Vagina (tissue), 2 donors: ENCODE measurements at regions not wholly inside any gene's neighbourhood (a gene's known extent, or its start where the extent isn't known, plus 50 kb on each side); places are given as distances from the start of the nearest gene placed in this dataset.

ENCODE experiments used
- CTCF ChIP-seq, 3 experiments: fragments of 450-650 bp in 2 of 3; fragments of 200-600 bp in 1 of 3; sonication (generic) in 1 of 3; IDR thresholded peaks; one replicate each; pipeline ENCODE4 v1.5.1; 2017 to 2019; ENCODE audit warnings: antibody characterized with exemption in 3 of 3, mild to moderate bottlenecking in 2 of 3, moderate library complexity in 2 of 3
- POLR2A ChIP-seq, 2 donors: fragments of 450-650 bp; IDR thresholded peaks; one replicate each; pipeline ENCODE4 v1.6.1; 2017; ENCODE audit warnings: antibody characterized with exemption in 2 of 2, mild to moderate bottlenecking in 2 of 2, moderate library complexity in 2 of 2
- POLR2AphosphoS5 ChIP-seq, 2 donors: sonication (generic); formaldehyde crosslinking; IDR thresholded peaks; one replicate each; pipeline ENCODE4 v1.9.0; 2017; ENCODE audit warnings: antibody characterized with exemption in 2 of 2, mild to moderate bottlenecking in 2 of 2, low read depth in 1 of 2; ENCODE audit not compliant: insufficient read depth in 1 of 2

- TF ChIP-seq CTCF (IDR thresholded peaks at IDR 0.05): no peak
- TF ChIP-seq POLR2AphosphoS5 (IDR thresholded peaks at IDR 0.05; ENCODE audit: insufficient read depth in 1 of 2, low read depth in 1 of 2): no peak
- no peak for TF ChIP-seq POLR2A (IDR thresholded peaks at IDR 0.05)
Measured at GRCh38 chr5:43855452-43855851, 252.5 kb downstream of the NNT start.
